ENCODE measurements at regions not wholly inside any gene's neighbourhood (a gene's known extent, or its start where the extent isn't known, plus 50 kb on each side); places are given as distances from the start of the nearest gene placed in this dataset.
"Not testable (repeated sequence)": the region's sequence is repeated elsewhere in the genome, so short reads cannot be mapped to it uniquely, and the experiment has no call there.

GRCh38 chr3:65030847-65031463 lies 343.2 kb upstream of the ADAMTS9 start:
- DNase-seq, result no peak

- no peak for DNase-seq
These were observed 342.3 kb upstream of the ADAMTS9 start for GRCh38 chr3:65030014-65030627.

- DNase-seq, result no peak
These were observed 341.3 kb upstream of the ADAMTS9 start for GRCh38 chr3:65029130-65029529.

- no peak for DNase-seq
These were observed 340.2 kb upstream of the ADAMTS9 start for GRCh38 chr3:65028024-65028423.

GRCh38 chr3:65027335-65027734 lies 339.5 kb upstream of the ADAMTS9 start:
- DNase-seq, result no peak

GRCh38 chr3:65026151-65026550 lies 338.4 kb upstream of the ADAMTS9 start:
- DNase-seq, result no peak

- no peak for DNase-seq
These were observed 336.3 kb upstream of the ADAMTS9 start for GRCh38 chr3:65024148-65024547.

GRCh38 chr3:65020281-65021160 lies 332.7 kb upstream of the ADAMTS9 start:
- no peak for DNase-seq

GRCh38 chr3:65019443-65020055 lies 331.7 kb upstream of the ADAMTS9 start:
- no peak for DNase-seq

- DNase-seq, result no peak
These were observed 331.0 kb upstream of the ADAMTS9 start for GRCh38 chr3:65018801-65019200.

GRCh38 chr3:65017359-65017758 lies 329.6 kb upstream of the ADAMTS9 start:
- no peak for DNase-seq

- no peak for DNase-seq
These were observed 327.9 kb upstream of the ADAMTS9 start for GRCh38 chr3:65015711-65016110.

GRCh38 chr3:65013053-65013452 lies 325.3 kb upstream of the ADAMTS9 start:
- no peak for DNase-seq

GRCh38 chr3:65006300-65006739 lies 318.5 kb upstream of the ADAMTS9 start:
- no peak for DNase-seq

GRCh38 chr3:65005486-65005885 lies 317.7 kb upstream of the ADAMTS9 start:
- no peak for DNase-seq

GRCh38 chr3:65004795-65005295 lies 317.0 kb upstream of the ADAMTS9 start:
- no peak for DNase-seq

GRCh38 chr3:65004306-65004705 lies 316.5 kb upstream of the ADAMTS9 start:
- no peak for DNase-seq

- not testable (repeated sequence) for DNase-seq
These were observed 313.3 kb upstream of the ADAMTS9 start for GRCh38 chr3:65001119-65001518.

GRCh38 chr3:64998317-64998716 lies 310.5 kb upstream of the ADAMTS9 start:
- no peak for DNase-seq

- DNase-seq, result no peak
These were observed 308.2 kb upstream of the ADAMTS9 start for GRCh38 chr3:64995857-64996551.

GRCh38 chr3:64993781-64994180 lies 306.0 kb upstream of the ADAMTS9 start:
- DNase-seq, result no peak

GRCh38 chr3:64992530-64993285 lies 304.9 kb upstream of the ADAMTS9 start:
- no peak for DNase-seq

All from NCI-H187 treated with DMSO at 0.1 percent for 48 hours (cell line).